ENCODE measurements at regions not wholly inside any gene's neighbourhood (a gene's known extent, or its start where the extent isn't known, plus 50 kb on each side); places are given as distances from the start of the nearest gene placed in this dataset.

DNA sequence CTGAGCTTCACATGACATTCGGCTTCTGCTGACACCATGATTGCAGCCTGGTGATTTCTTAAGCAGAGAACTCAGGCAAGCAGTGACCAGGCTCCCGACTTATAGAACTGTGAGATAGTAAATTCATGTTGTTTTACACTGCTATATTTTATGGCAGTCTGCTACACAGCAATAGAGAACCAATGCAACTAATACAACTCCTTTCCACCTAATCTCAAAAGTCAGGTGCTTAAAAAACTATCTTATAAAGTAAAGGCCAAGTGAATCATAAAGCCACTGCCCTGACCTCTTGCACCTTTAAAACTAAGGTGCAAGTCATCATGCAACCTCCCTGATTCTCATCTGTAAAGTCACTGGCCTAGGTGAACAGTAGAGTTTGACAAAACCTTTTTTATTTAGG is 95.3 kb upstream of the GLS start:
- intact Hi-C loops (cut with DNase I): no loop called here

DNA sequence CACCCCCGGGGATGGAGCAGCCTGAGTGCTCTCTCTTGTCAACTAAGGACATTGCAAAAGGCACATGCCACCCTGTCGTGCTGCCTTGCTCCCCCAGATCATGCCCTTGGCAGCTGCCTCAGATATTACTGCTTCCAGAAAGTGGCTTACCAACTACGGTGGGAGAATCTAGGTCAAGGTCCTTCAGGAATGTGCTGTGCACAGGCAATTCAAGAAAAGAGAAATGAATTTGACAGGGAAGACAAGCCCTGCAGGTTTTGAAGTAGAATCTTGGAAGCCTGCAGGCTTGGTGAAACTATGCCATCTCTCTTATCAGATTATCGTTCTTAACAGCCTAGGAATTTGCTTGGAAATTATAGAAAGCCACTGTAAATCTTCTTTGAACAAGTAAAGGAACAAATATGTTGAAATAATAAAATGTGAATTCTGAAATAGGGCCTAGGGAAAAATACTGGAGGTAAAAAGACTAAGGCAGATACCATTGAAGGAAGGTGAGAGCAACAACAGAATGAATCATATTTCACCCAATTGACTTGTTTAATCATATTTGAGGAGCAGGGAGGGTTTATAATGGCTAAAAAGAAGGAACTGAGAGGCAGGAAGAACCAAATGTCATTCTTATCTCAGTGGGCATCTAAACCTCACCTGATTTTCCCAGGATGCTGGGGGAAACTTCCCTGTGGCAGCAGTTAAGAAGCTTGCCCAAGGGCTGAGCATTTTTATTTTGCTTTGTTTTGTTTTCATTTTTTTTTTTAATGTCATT is 94.0 kb upstream of the GLS start:
- ATAC-seq: peak in 2 of 4 donors; percentile 50 to 51
- DNase-seq: no peak
- Histone ChIP-seq H3K27me3 (no peaks in the 10 kb centered on the region), H3K9me3 (peaks cover 0 to 12% (median 0%) of the 10 kb centered on the region in 12 donors), H3K27ac (no peak overlapping the region), H3K36me3 (no peaks in the 10 kb centered on the region), H3K4me1 (peaks cover 0 to 22% (median 14%) of the 10 kb centered on the region in 12 donors), H3K4me3 (no peak overlapping the region)
- TF ChIP-seq, protein P1, sequence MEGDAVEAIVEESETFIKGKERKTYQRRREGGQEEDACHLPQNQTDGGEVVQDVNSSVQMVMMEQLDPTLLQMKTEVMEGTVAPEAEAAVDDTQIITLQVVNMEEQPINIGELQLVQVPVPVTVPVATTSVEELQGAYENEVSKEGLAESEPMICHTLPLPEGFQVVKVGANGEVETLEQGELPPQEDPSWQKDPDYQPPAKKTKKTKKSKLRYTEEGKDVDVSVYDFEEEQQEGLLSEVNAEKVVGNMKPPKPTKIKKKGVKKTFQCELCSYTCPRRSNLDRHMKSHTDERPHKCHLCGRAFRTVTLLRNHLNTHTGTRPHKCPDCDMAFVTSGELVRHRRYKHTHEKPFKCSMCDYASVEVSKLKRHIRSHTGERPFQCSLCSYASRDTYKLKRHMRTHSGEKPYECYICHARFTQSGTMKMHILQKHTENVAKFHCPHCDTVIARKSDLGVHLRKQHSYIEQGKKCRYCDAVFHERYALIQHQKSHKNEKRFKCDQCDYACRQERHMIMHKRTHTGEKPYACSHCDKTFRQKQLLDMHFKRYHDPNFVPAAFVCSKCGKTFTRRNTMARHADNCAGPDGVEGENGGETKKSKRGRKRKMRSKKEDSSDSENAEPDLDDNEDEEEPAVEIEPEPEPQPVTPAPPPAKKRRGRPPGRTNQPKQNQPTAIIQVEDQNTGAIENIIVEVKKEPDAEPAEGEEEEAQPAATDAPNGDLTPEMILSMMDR (IDR thresholded peaks at IDR 0.05): no peak
- TF ChIP-seq POLR2A (IDR thresholded peaks at IDR 0.05): no peak
- intact Hi-C loops (cut with DNase I): no loop called here
- 30 to 37% (median 33%) methylated on average over 3 to 4 of the region's 4 CpGs for WGBS, 4 donors

More for the DNA sequence above, 95.3 kb upstream of the GLS start:
- no peak for DNase-seq
- no peak overlapping the region for H3K4me3 ChIP-seq
- no peaks in the 10 kb centered on the region for H3K27me3 ChIP-seq
- no peak for ATAC-seq
- H3K27ac ChIP-seq: no peak overlapping the region
- peaks cover 0 to 13% (median 6%) of the 10 kb centered on the region in 12 donors for H3K4me1 ChIP-seq
- H3K36me3 ChIP-seq: no peaks in the 10 kb centered on the region
- 93 to 99% (median 95%) methylated on average over 2 of the region's 2 CpGs for WGBS, 4 donors
- no peak for TF ChIP-seq POLR2A (IDR thresholded peaks at IDR 0.05)
- TF ChIP-seq, protein P1 (IDR thresholded peaks at IDR 0.05): no peak
- H3K9me3 ChIP-seq: peaks cover 0 to 12% (median 0%) of the 10 kb centered on the region in 12 donors

DNA sequence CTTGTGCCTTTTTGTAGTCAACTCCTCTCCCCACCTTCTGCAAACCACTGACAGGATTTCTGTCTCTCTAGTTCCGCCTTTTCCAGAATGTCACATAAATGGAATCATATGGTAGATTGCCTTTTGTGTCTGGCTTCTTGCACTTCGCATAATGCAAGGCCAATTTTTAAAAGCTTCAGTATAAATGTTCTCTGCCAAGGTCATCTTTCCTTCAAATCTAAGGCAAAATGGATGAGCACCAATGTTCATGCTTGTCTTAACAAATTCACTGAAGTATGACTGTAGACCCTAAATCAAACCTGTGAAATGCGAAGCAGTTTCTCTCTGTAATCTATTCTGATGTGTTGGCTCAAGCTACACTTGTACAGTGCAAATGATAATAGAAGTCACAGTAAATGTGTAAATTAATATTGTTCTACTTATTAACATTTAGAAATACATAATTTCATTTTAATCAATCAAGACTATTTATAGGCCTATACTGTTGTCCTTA is 92.8 kb upstream of the GLS start:
- Histone ChIP-seq H3K4me3 (no peak overlapping the region), H3K27me3 (no peaks in the 10 kb centered on the region), H3K36me3 (no peaks in the 10 kb centered on the region), H3K9me3 (peaks cover 0 to 12% (median 0%) of the 10 kb centered on the region in 12 donors), H3K4me1 (peaks cover 0 to 33% (median 14%) of the 10 kb centered on the region in 12 donors), H3K27ac (no peak overlapping the region)
- DNase-seq (no peak), ATAC-seq (no peak)
- WGBS, 4 donors: 63 to 81% (median 65%) methylated on average over 3 of the region's 3 CpGs
- intact Hi-C loops (cut with DNase I): no loop called here
- TF ChIP-seq POLR2A (IDR thresholded peaks at IDR 0.05): no peak
- TF ChIP-seq, protein P1 (IDR thresholded peaks at IDR 0.05): no peak
